ENCODE measurements at regions not wholly inside any gene's neighbourhood (a gene's known extent, or its start where the extent isn't known, plus 50 kb on each side); places are given as distances from the start of the nearest gene placed in this dataset.

GRCh38 chr2:209125291-209125690 is 298.6 kb upstream of the MAP2 start:
- no peak for TF ChIP-seq CTCF (IDR thresholded peaks at IDR 0.05)
- TF ChIP-seq POLR2A (IDR thresholded peaks at IDR 0.05): no peak

Measured in uterus (tissue), 2 donors.